ENCODE measurements at regions not wholly inside any gene's neighbourhood (a gene's known extent, or its start where the extent isn't known, plus 50 kb on each side); places are given as distances from the start of the nearest gene placed in this dataset.

GRCh38 chr14:65222440-65222858, 120.1 kb upstream of the MAX start:
- H3K9me3 ChIP-seq (ENCODE audit: control insufficient read depth, insufficient read depth, low read depth, low read length), result no peaks in the 10 kb centered on the region
- TF ChIP-seq CTCF (IDR thresholded peaks at IDR 0.05) (peak; percentile 81), SIN3A (IDR thresholded peaks at IDR 0.05; ENCODE audit: borderline replicate concordance, insufficient read depth, low read depth, low read length) (no peak), POLR2AphosphoS5 (IDR thresholded peaks at IDR 0.05; ENCODE audit: low read depth, low read length) (no peak), TCF7L2 (IDR thresholded peaks at IDR 0.05; ENCODE audit: low read depth, low read length) (no peak)
- no peaks in the 10 kb centered on the region for H3K4me1 ChIP-seq (ENCODE audit: control insufficient read depth, insufficient read depth, low read length)
- H3K27ac ChIP-seq (ENCODE audit: low read length), result no peak overlapping the region
- DNase-seq (ENCODE audit: low read depth, low spot score) (no peak), ATAC-seq (0 out of 2 replicates have a peak, but pooled peaks have one; percentile 62)
- H3K36me3 ChIP-seq (ENCODE audit: control insufficient read depth, insufficient read depth, low read length), result no peaks in the 10 kb centered on the region
- intact Hi-C loops (cut with micrococcal nuclease; ENCODE audit: unreplicated experiment), result no loop called here
- POLR2A ChIA-PET, result no interaction called here
- H3K4me3 ChIP-seq (ENCODE audit: low read depth in 2 of 2, low read length in 2 of 2), result no peak overlapping the region
- in situ Hi-C loops (cut with HindIII; ENCODE audit: low pct_unique_long_range_greater_than_20kb, low sequenced_read_pairs), result no loop called here
- BruUV-seq (replicated peaks), result no TSS peak
- no peaks in the 10 kb centered on the region for H3K27me3 ChIP-seq (ENCODE audit: control insufficient read depth, insufficient read depth, low read length)
- CTCF ChIA-PET, result no interaction called here

GRCh38 chr14:65223636-65224035, 121.3 kb upstream of the MAX start:
- Histone ChIP-seq H3K27ac (ENCODE audit: low read length) (no peak overlapping the region), H3K4me1 (ENCODE audit: control insufficient read depth, insufficient read depth, low read length) (no peaks in the 10 kb centered on the region), H3K36me3 (ENCODE audit: control insufficient read depth, insufficient read depth, low read length) (no peaks in the 10 kb centered on the region), H3K9me3 (ENCODE audit: control insufficient read depth, insufficient read depth, low read depth, low read length) (no peaks in the 10 kb centered on the region), H3K27me3 (ENCODE audit: control insufficient read depth, insufficient read depth, low read length) (no peaks in the 10 kb centered on the region), H3K4me3 (ENCODE audit: low read depth in 2 of 2, low read length in 2 of 2) (no peak overlapping the region)
- TF ChIP-seq SIN3A (IDR thresholded peaks at IDR 0.05; ENCODE audit: borderline replicate concordance, insufficient read depth, low read depth, low read length) (no peak), POLR2AphosphoS5 (IDR thresholded peaks at IDR 0.05; ENCODE audit: low read depth, low read length) (no peak), TCF7L2 (IDR thresholded peaks at IDR 0.05; ENCODE audit: low read depth, low read length) (no peak), REST (IDR thresholded peaks at IDR 0.05; ENCODE audit: insufficient read depth in 1 of 2, low read depth in 2 of 2, low read length in 1 of 2) (no peak), CTCF (IDR thresholded peaks at IDR 0.05) (no peak)
- BruUV-seq (replicated peaks), result no TSS peak
- ATAC-seq, result no peak
- ChIA-PET CTCF (no interaction called here), POLR2A (no interaction called here)
- no peak for DNase-seq (ENCODE audit: low read depth, low spot score)
- in situ Hi-C loops (cut with HindIII; ENCODE audit: low pct_unique_long_range_greater_than_20kb, low sequenced_read_pairs), result no loop called here
- intact Hi-C loops (cut with micrococcal nuclease; ENCODE audit: unreplicated experiment), result no loop called here

Data from Panc1 (cell line).